ENCODE measurements at regions not wholly inside any gene's neighbourhood (a gene's known extent, or its start where the extent isn't known, plus 50 kb on each side); places are given as distances from the start of the nearest gene placed in this dataset.

- WGBS, 2 donors: 64 to 85% methylated on average over 1 of the region's 1 CpG
- intact Hi-C loops (cut with DNase I): no loop called here
- H3K4me1 ChIP-seq: no peaks in the 10 kb centered on the region
- H3K4me3 ChIP-seq: no peak overlapping the region
- no peaks in the 10 kb centered on the region for H3K27me3 ChIP-seq
- no peaks in the 10 kb centered on the region for H3K9me3 ChIP-seq
- no peaks in the 10 kb centered on the region for H3K36me3 ChIP-seq (replicated peaks in 1 of 2; ENCODE audit: insufficient read depth in 1 of 2, low read depth in 2 of 2)
- DNase-seq: no peak
- no peak for ATAC-seq
- no peak overlapping the region for H3K27ac ChIP-seq
- TF ChIP-seq POLR2A (IDR thresholded peaks at IDR 0.05): no peak
- TF ChIP-seq, protein P1, sequence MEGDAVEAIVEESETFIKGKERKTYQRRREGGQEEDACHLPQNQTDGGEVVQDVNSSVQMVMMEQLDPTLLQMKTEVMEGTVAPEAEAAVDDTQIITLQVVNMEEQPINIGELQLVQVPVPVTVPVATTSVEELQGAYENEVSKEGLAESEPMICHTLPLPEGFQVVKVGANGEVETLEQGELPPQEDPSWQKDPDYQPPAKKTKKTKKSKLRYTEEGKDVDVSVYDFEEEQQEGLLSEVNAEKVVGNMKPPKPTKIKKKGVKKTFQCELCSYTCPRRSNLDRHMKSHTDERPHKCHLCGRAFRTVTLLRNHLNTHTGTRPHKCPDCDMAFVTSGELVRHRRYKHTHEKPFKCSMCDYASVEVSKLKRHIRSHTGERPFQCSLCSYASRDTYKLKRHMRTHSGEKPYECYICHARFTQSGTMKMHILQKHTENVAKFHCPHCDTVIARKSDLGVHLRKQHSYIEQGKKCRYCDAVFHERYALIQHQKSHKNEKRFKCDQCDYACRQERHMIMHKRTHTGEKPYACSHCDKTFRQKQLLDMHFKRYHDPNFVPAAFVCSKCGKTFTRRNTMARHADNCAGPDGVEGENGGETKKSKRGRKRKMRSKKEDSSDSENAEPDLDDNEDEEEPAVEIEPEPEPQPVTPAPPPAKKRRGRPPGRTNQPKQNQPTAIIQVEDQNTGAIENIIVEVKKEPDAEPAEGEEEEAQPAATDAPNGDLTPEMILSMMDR (IDR thresholded peaks at IDR 0.05): no peak
These were observed 770.4 kb upstream of the NDST4 start for GRCh38 chr4:115883847-115884246.

GRCh38 chr4:115883231-115883630 is 769.8 kb upstream of the NDST4 start:
- H3K27ac ChIP-seq: no peak overlapping the region
- 32 to 36% methylated on average over 1 of the region's 1 CpG for WGBS, 2 donors
- ATAC-seq (no peak), DNase-seq (no peak)
- intact Hi-C loops (cut with DNase I): no loop called here
- H3K4me1 ChIP-seq: no peaks in the 10 kb centered on the region
- H3K36me3 ChIP-seq (replicated peaks in 1 of 2; ENCODE audit: insufficient read depth in 1 of 2, low read depth in 2 of 2): no peaks in the 10 kb centered on the region
- TF ChIP-seq POLR2A (IDR thresholded peaks at IDR 0.05): no peak
- TF ChIP-seq, protein P1 (IDR thresholded peaks at IDR 0.05): no peak
- H3K27me3 ChIP-seq: no peaks in the 10 kb centered on the region
- no peak overlapping the region for H3K4me3 ChIP-seq
- no peaks in the 10 kb centered on the region for H3K9me3 ChIP-seq

- Histone ChIP-seq H3K36me3 (replicated peaks in 1 of 2; ENCODE audit: insufficient read depth in 1 of 2, low read depth in 2 of 2) (no peaks in the 10 kb centered on the region), H3K4me3 (no peak overlapping the region), H3K27ac (no peak overlapping the region), H3K9me3 (no peaks in the 10 kb centered on the region), H3K27me3 (no peaks in the 10 kb centered on the region), H3K4me1 (no peaks in the 10 kb centered on the region)
- 79 to 100% methylated on average over 2 of the region's 2 CpGs for WGBS, 2 donors
- intact Hi-C loops (cut with DNase I): no loop called here
- DNase-seq: no peak
- TF ChIP-seq, protein P1 (IDR thresholded peaks at IDR 0.05): no peak
- no peak for TF ChIP-seq POLR2A (IDR thresholded peaks at IDR 0.05)
- no peak for ATAC-seq
These were observed 759.6 kb upstream of the NDST4 start for GRCh38 chr4:115873048-115873447.

GRCh38 chr4:115871596-115871995 is 758.2 kb upstream of the NDST4 start:
- no peaks in the 10 kb centered on the region for H3K36me3 ChIP-seq (replicated peaks in 1 of 2; ENCODE audit: insufficient read depth in 1 of 2, low read depth in 2 of 2)
- H3K4me1 ChIP-seq: no peaks in the 10 kb centered on the region
- intact Hi-C loops (cut with DNase I): no loop called here
- H3K27me3 ChIP-seq: no peaks in the 10 kb centered on the region
- DNase-seq (no peak), ATAC-seq (no peak)
- no peak overlapping the region for H3K4me3 ChIP-seq
- TF ChIP-seq, protein P1 (IDR thresholded peaks at IDR 0.05): no peak
- no peak for TF ChIP-seq POLR2A (IDR thresholded peaks at IDR 0.05)
- no peaks in the 10 kb centered on the region for H3K9me3 ChIP-seq
- H3K27ac ChIP-seq: no peak overlapping the region

DNA sequence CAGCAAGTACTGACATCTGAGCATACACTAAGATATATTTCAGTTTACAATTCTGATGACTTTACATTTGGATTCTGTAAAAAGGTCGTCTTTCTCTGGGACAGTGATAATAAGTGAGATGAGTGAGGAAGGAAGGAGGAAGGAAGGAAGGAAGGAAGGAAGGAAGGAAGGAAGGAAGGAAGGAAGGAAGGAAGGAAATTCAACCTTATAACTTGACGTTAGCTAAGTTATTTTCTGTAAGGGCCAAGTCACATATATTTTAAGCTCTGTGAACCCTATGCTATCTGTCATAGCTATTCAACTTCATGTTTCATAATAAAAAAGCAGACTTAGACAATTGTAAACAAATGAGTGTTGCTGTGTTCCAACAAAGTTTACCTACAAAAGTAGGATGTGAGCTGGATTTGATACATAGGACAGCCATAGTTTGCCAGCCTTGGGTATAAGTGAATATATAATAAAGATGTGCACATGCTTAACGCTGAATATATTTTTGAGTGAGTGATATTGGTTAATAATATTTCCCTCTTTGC is 753.0 kb upstream of the NDST4 start:
- H3K4me3 ChIP-seq: no peak overlapping the region
- H3K4me1 ChIP-seq: no peaks in the 10 kb centered on the region
- no peaks in the 10 kb centered on the region for H3K36me3 ChIP-seq (replicated peaks in 1 of 2; ENCODE audit: insufficient read depth in 1 of 2, low read depth in 2 of 2)
- no peaks in the 10 kb centered on the region for H3K9me3 ChIP-seq
- WGBS, 2 donors: 49 to 67% methylated on average over 3 of the region's 3 CpGs
- H3K27me3 ChIP-seq: no peaks in the 10 kb centered on the region
- ATAC-seq (no peak), DNase-seq (no peak)
- no peak overlapping the region for H3K27ac ChIP-seq
- intact Hi-C loops (cut with DNase I): no loop called here
- TF ChIP-seq, protein P1 (IDR thresholded peaks at IDR 0.05): no peak
- TF ChIP-seq POLR2A (IDR thresholded peaks at IDR 0.05): no peak
